Osteoblast (primary cell): ENCODE measurements at regions not wholly inside any gene's neighbourhood (a gene's known extent, or its start where the extent isn't known, plus 50 kb on each side); places are given as distances from the start of the nearest gene placed in this dataset.

Experiments
- DNase-seq: peaks from one replicate; pipeline ENCODE4 v3.0.0; 2011; ENCODE audit warnings: low spot score, mixed read lengths; ENCODE audit not compliant: insufficient read length; ENCODE audit errors: missing footprints
- H2AFZ ChIP-seq: 2 replicates; pipeline ENCODE4 v1.6.0; 2011; ENCODE audit warnings: mild to moderate bottlenecking, low read length
- H3K27ac ChIP-seq: 2 replicates; pipeline ENCODE4 v1.5.1; 2011; ENCODE audit warnings: mild to moderate bottlenecking, low read depth, low read length, moderate library complexity
- H3K27me3 ChIP-seq: 2 replicates; pipeline ENCODE4 v1.6.0; 2012; ENCODE audit warnings: mild to moderate bottlenecking, control low read depth, inconsistent platforms, low read length, moderate library complexity; ENCODE audit not compliant: insufficient read depth
- H3K36me3 ChIP-seq: 2 replicates; pipeline ENCODE4 v1.5.1; 2011; ENCODE audit warnings: mild to moderate bottlenecking, low read length, control low read depth, moderate library complexity; ENCODE audit not compliant: insufficient read depth
- H3K4me1 ChIP-seq: 2 replicates; pipeline ENCODE4 v1.5.1; 2011; ENCODE audit warnings: mild to moderate bottlenecking, low read length, control low read depth, moderate library complexity; ENCODE audit not compliant: insufficient read depth
- H3K4me2 ChIP-seq: 2 replicates; pipeline ENCODE4 v1.6.0; 2011; ENCODE audit warnings: mild to moderate bottlenecking, low read length; ENCODE audit not compliant: insufficient read depth
- H3K4me3 ChIP-seq: fragments of 200-600 bp; sonication (generic); 3 replicates; pipeline ENCODE4 v1.5.1; 2012; ENCODE audit warnings: mild to moderate bottlenecking, low read length, inconsistent platforms; ENCODE audit not compliant: insufficient read depth
- H3K79me2 ChIP-seq: 2 replicates; pipeline ENCODE4 v1.6.0; 2012; ENCODE audit warnings: mild to moderate bottlenecking, low read length, control low read depth, inconsistent platforms; ENCODE audit not compliant: insufficient read depth
- H3K9me3 ChIP-seq: 2 replicates; pipeline ENCODE4 v1.5.1; 2011; ENCODE audit warnings: low read depth, low read length, control low read depth
- H4K20me1 ChIP-seq: 2 replicates; pipeline ENCODE4 v1.6.0; 2012; ENCODE audit warnings: mild to moderate bottlenecking, low read length, control low read depth; ENCODE audit not compliant: insufficient read depth
- TF ChIP-seq, protein P1 (sequence below): IDR thresholded peaks from 2 replicates; pipeline ENCODE4 v1.5.1; 2011; ENCODE audit warnings: mild to moderate bottlenecking, low read depth, low read length, moderate library complexity; ENCODE audit errors: extremely low read depth

DNA sequence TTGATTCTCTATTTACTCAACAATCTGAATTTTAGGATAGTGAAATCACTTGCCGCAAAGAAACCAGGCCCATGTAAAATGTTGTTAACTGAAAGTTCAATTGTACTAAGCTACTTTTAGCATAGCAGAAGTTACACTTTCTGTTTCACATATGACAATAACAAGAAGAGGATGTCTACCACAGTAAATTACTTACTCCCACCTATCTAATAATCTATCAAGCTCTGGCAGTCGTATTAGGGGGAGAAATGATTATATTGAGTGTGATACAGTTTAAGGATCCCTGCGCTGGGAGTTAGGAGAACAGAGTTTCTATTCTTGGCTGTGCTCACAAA, 66.5 kb upstream of the CAND1 start:
- Histone ChIP-seq H3K27ac (no peak overlapping the region), H3K4me2 (no peak overlapping the region), H3K9me3 (no peaks in the 10 kb centered on the region), H3K4me1 (no peaks in the 10 kb centered on the region), H3K4me3 (no peak overlapping the region), H3K27me3 (no peaks in the 10 kb centered on the region), H3K36me3 (no peaks in the 10 kb centered on the region), H2AFZ (no peak overlapping the region), H3K79me2 (no peaks in the 10 kb centered on the region), H4K20me1 (no peaks in the 10 kb centered on the region)
- DNase-seq = no peak
- TF ChIP-seq, protein P1, sequence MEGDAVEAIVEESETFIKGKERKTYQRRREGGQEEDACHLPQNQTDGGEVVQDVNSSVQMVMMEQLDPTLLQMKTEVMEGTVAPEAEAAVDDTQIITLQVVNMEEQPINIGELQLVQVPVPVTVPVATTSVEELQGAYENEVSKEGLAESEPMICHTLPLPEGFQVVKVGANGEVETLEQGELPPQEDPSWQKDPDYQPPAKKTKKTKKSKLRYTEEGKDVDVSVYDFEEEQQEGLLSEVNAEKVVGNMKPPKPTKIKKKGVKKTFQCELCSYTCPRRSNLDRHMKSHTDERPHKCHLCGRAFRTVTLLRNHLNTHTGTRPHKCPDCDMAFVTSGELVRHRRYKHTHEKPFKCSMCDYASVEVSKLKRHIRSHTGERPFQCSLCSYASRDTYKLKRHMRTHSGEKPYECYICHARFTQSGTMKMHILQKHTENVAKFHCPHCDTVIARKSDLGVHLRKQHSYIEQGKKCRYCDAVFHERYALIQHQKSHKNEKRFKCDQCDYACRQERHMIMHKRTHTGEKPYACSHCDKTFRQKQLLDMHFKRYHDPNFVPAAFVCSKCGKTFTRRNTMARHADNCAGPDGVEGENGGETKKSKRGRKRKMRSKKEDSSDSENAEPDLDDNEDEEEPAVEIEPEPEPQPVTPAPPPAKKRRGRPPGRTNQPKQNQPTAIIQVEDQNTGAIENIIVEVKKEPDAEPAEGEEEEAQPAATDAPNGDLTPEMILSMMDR = no peak

DNA sequence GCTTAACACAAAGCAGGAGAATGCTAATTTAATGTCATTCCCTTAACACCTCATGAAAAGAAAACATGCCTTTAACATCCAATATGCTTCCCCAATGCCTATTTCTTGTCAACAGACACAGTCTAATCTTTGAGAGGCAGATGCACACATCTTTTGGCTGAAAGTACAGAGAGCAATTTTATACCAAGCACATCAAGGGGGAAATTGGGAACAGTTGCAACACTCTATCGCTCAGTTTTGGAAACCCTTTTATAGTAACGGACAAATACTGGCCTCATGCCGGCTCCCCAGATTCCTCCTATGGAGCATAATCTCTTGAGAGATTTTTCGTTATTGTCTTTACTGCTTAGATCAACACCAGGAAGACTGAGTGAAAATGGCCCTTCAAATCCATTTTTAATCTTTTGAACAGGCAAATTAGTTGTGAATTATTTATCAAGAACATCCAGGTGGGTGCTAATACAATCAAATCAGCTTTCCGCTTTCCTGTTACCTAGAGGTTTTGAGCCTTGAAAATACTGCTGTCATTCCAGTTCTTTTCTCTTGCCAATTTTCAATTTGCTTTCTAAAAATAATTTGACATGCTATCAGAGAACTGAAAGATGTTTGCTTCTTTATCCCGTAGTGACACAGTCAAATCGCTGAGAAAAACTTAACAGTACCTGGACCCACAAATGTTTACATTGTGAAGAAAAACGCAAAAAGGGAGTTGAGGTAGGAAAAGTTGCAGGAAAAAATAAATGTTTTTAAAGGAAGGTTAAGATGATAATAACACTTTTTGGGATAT, 60.7 kb upstream of the CAND1 start:
- Histone ChIP-seq H3K27ac (no peak overlapping the region), H3K9me3 (no peaks in the 10 kb centered on the region), H3K4me1 (no peaks in the 10 kb centered on the region), H3K27me3 (no peaks in the 10 kb centered on the region), H3K36me3 (no peaks in the 10 kb centered on the region), H3K4me2 (no peak overlapping the region), H3K4me3 (no peak overlapping the region), H2AFZ (no peak overlapping the region), H3K79me2 (no peaks in the 10 kb centered on the region), H4K20me1 (no peaks in the 10 kb centered on the region)
- TF ChIP-seq, protein P1 = no peak
- DNase-seq = no peak

DNA sequence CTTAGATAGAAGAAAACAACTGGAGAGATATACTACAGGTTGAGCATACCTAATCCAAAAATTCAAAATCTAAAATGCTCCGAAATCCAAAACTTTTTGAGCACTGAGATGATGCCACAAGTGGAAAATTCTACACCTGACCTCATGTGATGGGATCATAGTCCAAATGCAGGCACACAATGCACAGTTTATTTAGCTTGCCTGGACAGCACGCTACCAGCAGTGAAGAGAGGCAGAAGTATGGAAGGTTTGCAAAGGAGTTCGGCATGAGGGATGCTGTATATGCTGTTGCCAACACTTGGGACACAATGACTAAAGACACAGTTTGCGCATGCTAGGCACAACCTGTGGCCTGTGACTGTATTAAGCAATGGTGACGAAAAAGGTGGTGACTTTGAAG, 58.1 kb upstream of the CAND1 start:
- TF ChIP-seq, protein P1 = no peak
- H3K36me3 ChIP-seq = no peaks in the 10 kb centered on the region
- no peaks in the 10 kb centered on the region for H3K27me3 ChIP-seq
- H3K9me3 ChIP-seq = no peaks in the 10 kb centered on the region
- no peak for DNase-seq
- no peak overlapping the region for H3K4me3 ChIP-seq
- no peak overlapping the region for H3K27ac ChIP-seq
- no peak overlapping the region for H2AFZ ChIP-seq
- no peaks in the 10 kb centered on the region for H4K20me1 ChIP-seq
- no peaks in the 10 kb centered on the region for H3K4me1 ChIP-seq
- H3K79me2 ChIP-seq = no peaks in the 10 kb centered on the region
- H3K4me2 ChIP-seq = no peak overlapping the region

DNA sequence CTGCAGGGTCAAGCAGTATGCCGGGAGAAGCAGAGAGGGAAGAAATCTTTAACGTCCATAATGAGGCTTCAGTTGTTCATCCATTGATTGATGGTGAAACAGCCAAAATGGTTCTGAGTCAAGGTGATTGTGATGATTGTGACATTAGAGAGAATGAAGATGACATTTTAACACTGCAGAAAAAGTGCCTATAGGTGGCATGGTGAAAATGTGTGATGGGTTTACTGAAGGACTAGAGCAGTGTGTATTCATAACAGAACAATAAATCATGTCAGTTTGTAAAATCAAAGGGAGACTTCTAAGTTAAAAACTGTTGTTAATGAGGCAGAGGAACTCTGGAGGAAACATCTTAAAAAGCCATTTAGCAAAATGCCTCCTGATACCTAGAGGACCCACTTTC, 57.7 kb upstream of the CAND1 start:
- H3K4me1 ChIP-seq = no peaks in the 10 kb centered on the region
- no peaks in the 10 kb centered on the region for H3K9me3 ChIP-seq
- H3K4me2 ChIP-seq = no peak overlapping the region
- H3K4me3 ChIP-seq = no peak overlapping the region
- H3K27ac ChIP-seq = no peak overlapping the region
- DNase-seq = no peak
- H4K20me1 ChIP-seq = no peaks in the 10 kb centered on the region
- no peaks in the 10 kb centered on the region for H3K27me3 ChIP-seq
- H3K36me3 ChIP-seq = no peaks in the 10 kb centered on the region
- no peak overlapping the region for H2AFZ ChIP-seq
- no peaks in the 10 kb centered on the region for H3K79me2 ChIP-seq
- TF ChIP-seq, protein P1 = no peak
